ENCODE measurements at regions not wholly inside any gene's neighbourhood (a gene's known extent, or its start where the extent isn't known, plus 50 kb on each side); places are given as distances from the start of the nearest gene placed in this dataset.

DNA sequence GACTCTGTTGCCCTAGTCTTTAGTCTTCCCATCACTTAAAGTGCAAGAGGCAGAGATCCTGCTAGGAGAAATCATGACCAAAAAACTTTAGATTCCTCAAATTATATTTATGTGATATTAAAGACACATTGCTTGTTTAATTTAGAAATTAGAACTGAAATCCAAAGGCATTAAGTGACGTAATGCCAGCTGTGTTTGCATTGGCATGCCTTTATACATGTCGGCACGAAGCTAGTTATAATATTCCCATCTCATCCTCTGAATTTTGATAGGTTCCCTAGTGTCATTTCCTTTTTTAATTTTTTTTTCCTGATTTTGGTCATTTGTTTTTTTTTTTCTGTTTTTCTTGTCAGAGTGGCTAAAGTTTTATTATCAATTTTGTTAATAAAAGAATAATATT, 203.5 kb upstream of the ZBTB20 start:
- intact Hi-C loops (cut with micrococcal nuclease; ENCODE audit: unreplicated experiment) (no loop called here), in situ Hi-C loops (cut with HindIII; ENCODE audit: extremely low pct_ligation_motif_present, low pct_unique_long_range_greater_than_20kb) (no loop called here)
- peak; percentile 53 for TF ChIP-seq CREB1 (IDR thresholded peaks at IDR 0.05)
- no peak for TF ChIP-seq CREB1 (CRISPR knock-in tag; IDR thresholded peaks at IDR 0.05)
- TF ChIP-seq, protein P1, sequence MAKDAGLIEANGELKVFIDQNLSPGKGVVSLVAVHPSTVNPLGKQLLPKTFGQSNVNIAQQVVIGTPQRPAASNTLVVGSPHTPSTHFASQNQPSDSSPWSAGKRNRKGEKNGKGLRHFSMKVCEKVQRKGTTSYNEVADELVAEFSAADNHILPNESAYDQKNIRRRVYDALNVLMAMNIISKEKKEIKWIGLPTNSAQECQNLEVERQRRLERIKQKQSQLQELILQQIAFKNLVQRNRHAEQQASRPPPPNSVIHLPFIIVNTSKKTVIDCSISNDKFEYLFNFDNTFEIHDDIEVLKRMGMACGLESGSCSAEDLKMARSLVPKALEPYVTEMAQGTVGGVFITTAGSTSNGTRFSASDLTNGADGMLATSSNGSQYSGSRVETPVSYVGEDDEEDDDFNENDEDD (CRISPR knock-in tag; IDR thresholded peaks at IDR 0.05; ENCODE audit: borderline replicate concordance): no peak
- TF ChIP-seq ATF7 (IDR thresholded peaks at IDR 0.05): peak; percentile 87
- no peak for TF ChIP-seq ATF7 (CRISPR knock-in tag; IDR thresholded peaks at IDR 0.05)
- no peaks in the 10 kb centered on the region for H3K36me3 ChIP-seq (replicated peaks in 1 of 2; ENCODE audit: control insufficient read depth in 1 of 2, insufficient read depth in 2 of 2, low read length in 2 of 2)
- no peaks in the 10 kb centered on the region for H3K4me1 ChIP-seq (ENCODE audit: insufficient read depth, low read length)
- H3K27me3 ChIP-seq (ENCODE audit: control insufficient read depth in 1 of 2, insufficient read depth in 2 of 2, low read length in 2 of 2): no peaks in the 10 kb centered on the region
- H3K79me2 ChIP-seq (ENCODE audit: insufficient read depth, low read length): no peaks in the 10 kb centered on the region
- FAIRE-seq: no peak
- no peak for DNase-seq (ENCODE audit: low spot score)
- no TSS peak for BruUV-seq (replicated peaks)
- no peak for ATAC-seq
- H2AFZ ChIP-seq (ENCODE audit: low read length): no peak overlapping the region
- no peak overlapping the region for H3K27ac ChIP-seq (ENCODE audit: extremely low read length, insufficient read depth, low read length)
- H3K9ac ChIP-seq (ENCODE audit: insufficient read depth, low read depth, low read length): no peak overlapping the region
- no peaks in the 10 kb centered on the region for H3K9me3 ChIP-seq (ENCODE audit: low read length)
- H4K20me1 ChIP-seq (ENCODE audit: insufficient read depth, low read length): no peaks in the 10 kb centered on the region
- ChIA-PET CTCF (ENCODE audit: low intra/inter-chr PET ratio, low total read pairs) (no interaction called here), POLR2A (no interaction called here)
- WGBS (ENCODE audit: low lambda C conversion rate): 3% methylated on average over 3 of the region's 3 CpGs
- H3K4me2 ChIP-seq (ENCODE audit: low read depth, low read length): no peak overlapping the region
- no peak overlapping the region for H3K4me3 ChIP-seq (replicated peaks in 1 of 3; ENCODE audit: insufficient read depth in 1 of 3, low read depth in 2 of 3, low read length in 3 of 3)

DNA sequence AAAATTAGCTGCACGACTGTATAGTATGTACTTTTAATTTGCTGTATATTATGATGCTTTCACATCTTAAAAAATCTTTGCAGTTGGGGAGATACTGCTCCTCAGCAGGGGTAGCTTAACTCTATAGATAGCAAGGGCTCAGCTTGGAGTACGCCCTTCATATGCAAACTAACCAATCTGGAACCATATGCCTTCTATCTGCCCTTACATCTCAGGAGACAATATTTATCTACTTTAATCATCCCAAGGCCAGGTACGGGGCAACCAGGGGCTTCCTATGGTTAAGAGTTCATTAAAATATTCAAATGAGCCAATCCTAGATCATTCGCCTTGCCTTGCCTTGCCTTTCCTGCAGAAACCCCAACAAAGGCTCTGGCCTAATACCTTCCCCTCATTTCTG, 204.1 kb upstream of the ZBTB20 start:
- POLR2A ChIA-PET: no interaction called here
- H3K4me2 ChIP-seq (ENCODE audit: low read depth, low read length): no peak overlapping the region
- H2AFZ ChIP-seq (ENCODE audit: low read length): no peak overlapping the region
- no peaks in the 10 kb centered on the region for H3K36me3 ChIP-seq (replicated peaks in 1 of 2; ENCODE audit: control insufficient read depth in 1 of 2, insufficient read depth in 2 of 2, low read length in 2 of 2)
- FAIRE-seq (no peak), ATAC-seq (no peak), DNase-seq (ENCODE audit: low spot score) (no peak)
- intact Hi-C loops (cut with micrococcal nuclease; ENCODE audit: unreplicated experiment) (no loop called here), in situ Hi-C loops (cut with HindIII; ENCODE audit: extremely low pct_ligation_motif_present, low pct_unique_long_range_greater_than_20kb) (no loop called here)
- H3K9ac ChIP-seq (ENCODE audit: insufficient read depth, low read depth, low read length): no peak overlapping the region
- no TSS peak for BruUV-seq (replicated peaks)
- CTCF ChIA-PET (ENCODE audit: low intra/inter-chr PET ratio, low total read pairs): no interaction called here
- no peaks in the 10 kb centered on the region for H3K27me3 ChIP-seq (ENCODE audit: control insufficient read depth in 1 of 2, insufficient read depth in 2 of 2, low read length in 2 of 2)
- H3K79me2 ChIP-seq (ENCODE audit: insufficient read depth, low read length): no peaks in the 10 kb centered on the region
- 5% methylated on average over 4 of the region's 4 CpGs for WGBS (ENCODE audit: low lambda C conversion rate)
- H3K27ac ChIP-seq (ENCODE audit: extremely low read length, insufficient read depth, low read length): no peak overlapping the region
- H3K4me1 ChIP-seq (ENCODE audit: insufficient read depth, low read length): no peaks in the 10 kb centered on the region
- no peaks in the 10 kb centered on the region for H3K9me3 ChIP-seq (ENCODE audit: low read length)
- no peak overlapping the region for H3K4me3 ChIP-seq (replicated peaks in 1 of 3; ENCODE audit: insufficient read depth in 1 of 3, low read depth in 2 of 3, low read length in 3 of 3)
- H4K20me1 ChIP-seq (ENCODE audit: insufficient read depth, low read length): no peaks in the 10 kb centered on the region
- TF ChIP-seq SIN3A (IDR thresholded peaks at IDR 0.05; ENCODE audit: borderline replicate concordance, low read depth, low read length) (no peak), ZNF264 (CRISPR knock-in tag; IDR thresholded peaks at IDR 0.05) (no peak), NAIF1 (CRISPR knock-in tag; IDR thresholded peaks at IDR 0.05; ENCODE audit: borderline replicate concordance) (no peak), TP53 (CRISPR knock-in tag; conservative IDR thresholded peaks at IDR 0.05) (no peak), ZNF556 (CRISPR knock-in tag; IDR thresholded peaks at IDR 0.05; ENCODE audit: borderline replicate concordance) (no peak), REPIN1 (CRISPR knock-in tag; IDR thresholded peaks at IDR 0.05; ENCODE audit: borderline replicate concordance, low read depth) (no peak), ZFP36L2 (CRISPR knock-in tag; IDR thresholded peaks at IDR 0.05) (no peak), ZNF263 (CRISPR knock-in tag; IDR thresholded peaks at IDR 0.05) (no peak), MEIS1 (CRISPR knock-in tag; IDR thresholded peaks at IDR 0.05; ENCODE audit: borderline replicate concordance) (no peak), ZFP62 (CRISPR knock-in tag; IDR thresholded peaks at IDR 0.05) (no peak), ELF3 (CRISPR knock-in tag; IDR thresholded peaks at IDR 0.05) (no peak)
- TF ChIP-seq, protein P2, sequence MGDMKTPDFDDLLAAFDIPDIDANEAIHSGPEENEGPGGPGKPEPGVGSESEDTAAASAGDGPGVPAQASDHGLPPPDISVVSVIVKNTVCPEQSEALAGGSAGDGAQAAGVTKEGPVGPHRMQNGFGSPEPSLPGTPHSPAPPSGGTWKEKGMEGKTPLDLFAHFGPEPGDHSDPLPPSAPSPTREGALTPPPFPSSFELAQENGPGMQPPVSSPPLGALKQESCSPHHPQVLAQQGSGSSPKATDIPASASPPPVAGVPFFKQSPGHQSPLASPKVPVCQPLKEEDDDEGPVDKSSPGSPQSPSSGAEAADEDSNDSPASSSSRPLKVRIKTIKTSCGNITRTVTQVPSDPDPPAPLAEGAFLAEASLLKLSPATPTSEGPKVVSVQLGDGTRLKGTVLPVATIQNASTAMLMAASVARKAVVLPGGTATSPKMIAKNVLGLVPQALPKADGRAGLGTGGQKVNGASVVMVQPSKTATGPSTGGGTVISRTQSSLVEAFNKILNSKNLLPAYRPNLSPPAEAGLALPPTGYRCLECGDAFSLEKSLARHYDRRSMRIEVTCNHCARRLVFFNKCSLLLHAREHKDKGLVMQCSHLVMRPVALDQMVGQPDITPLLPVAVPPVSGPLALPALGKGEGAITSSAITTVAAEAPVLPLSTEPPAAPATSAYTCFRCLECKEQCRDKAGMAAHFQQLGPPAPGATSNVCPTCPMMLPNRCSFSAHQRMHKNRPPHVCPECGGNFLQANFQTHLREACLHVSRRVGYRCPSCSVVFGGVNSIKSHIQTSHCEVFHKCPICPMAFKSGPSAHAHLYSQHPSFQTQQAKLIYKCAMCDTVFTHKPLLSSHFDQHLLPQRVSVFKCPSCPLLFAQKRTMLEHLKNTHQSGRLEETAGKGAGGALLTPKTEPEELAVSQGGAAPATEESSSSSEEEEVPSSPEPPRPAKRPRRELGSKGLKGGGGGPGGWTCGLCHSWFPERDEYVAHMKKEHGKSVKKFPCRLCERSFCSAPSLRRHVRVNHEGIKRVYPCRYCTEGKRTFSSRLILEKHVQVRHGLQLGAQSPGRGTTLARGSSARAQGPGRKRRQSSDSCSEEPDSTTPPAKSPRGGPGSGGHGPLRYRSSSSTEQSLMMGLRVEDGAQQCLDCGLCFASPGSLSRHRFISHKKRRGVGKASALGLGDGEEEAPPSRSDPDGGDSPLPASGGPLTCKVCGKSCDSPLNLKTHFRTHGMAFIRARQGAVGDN (CRISPR knock-in tag; IDR thresholded peaks at IDR 0.05): no peak

Data from HepG2 (cell line).